ENCODE measurements at regions not wholly inside any gene's neighbourhood (a gene's known extent, or its start where the extent isn't known, plus 50 kb on each side); places are given as distances from the start of the nearest gene placed in this dataset.
"Not testable (repeated sequence)": the region's sequence is repeated elsewhere in the genome, so short reads cannot be mapped to it uniquely, and the experiment has no call there.

- no peak for DNase-seq (ENCODE audit: low read depth)
- TF ChIP-seq CTCF (IDR thresholded peaks at IDR 0.05; ENCODE audit: low read depth, low read length, missing control alignments): no peak
Measured at GRCh38 chr3:193134856-193135255, 106.2 kb upstream of the PLAAT1 start.

GRCh38 chr3:193140381-193140780, 100.6 kb upstream of the PLAAT1 start:
- H3K4me3 ChIP-seq (ENCODE audit: low read depth, low read length): no peak overlapping the region
- no peak for TF ChIP-seq CTCF (IDR thresholded peaks at IDR 0.05; ENCODE audit: low read depth, low read length, missing control alignments)
- no peak for DNase-seq (ENCODE audit: low read depth)

More at GRCh38 chr3:193134856-193135255, 106.2 kb upstream of the PLAAT1 start:
- H3K4me3 ChIP-seq (ENCODE audit: low read depth, low read length): no peak overlapping the region

GRCh38 chr3:193145248-193145647, 95.8 kb upstream of the PLAAT1 start:
- no peak for TF ChIP-seq CTCF (IDR thresholded peaks at IDR 0.05; ENCODE audit: low read depth, low read length, missing control alignments)
- no peak overlapping the region for H3K4me3 ChIP-seq (ENCODE audit: low read depth, low read length)
- no peak for DNase-seq (ENCODE audit: low read depth)

- TF ChIP-seq CTCF (IDR thresholded peaks at IDR 0.05; ENCODE audit: low read depth, low read length, missing control alignments): no peak
- DNase-seq (ENCODE audit: low read depth): no peak
- H3K4me3 ChIP-seq (ENCODE audit: low read depth, low read length): no peak overlapping the region
Measured at GRCh38 chr3:193148688-193149473, 92.1 kb upstream of the PLAAT1 start.

GRCh38 chr3:193149998-193150397, 91.0 kb upstream of the PLAAT1 start:
- no peak for DNase-seq (ENCODE audit: low read depth)
- TF ChIP-seq CTCF (IDR thresholded peaks at IDR 0.05; ENCODE audit: low read depth, low read length, missing control alignments): no peak
- H3K4me3 ChIP-seq (ENCODE audit: low read depth, low read length): no peak overlapping the region

GRCh38 chr3:193155044-193155781, 85.8 kb upstream of the PLAAT1 start:
- DNase-seq (ENCODE audit: low read depth); H3K4me3 ChIP-seq (ENCODE audit: low read depth, low read length): not testable (repeated sequence)

GRCh38 chr3:193157051-193157450, 84.0 kb upstream of the PLAAT1 start:
- DNase-seq (ENCODE audit: low read depth): no peak
- no peak overlapping the region for H3K4me3 ChIP-seq (ENCODE audit: low read depth, low read length)
- no peak for TF ChIP-seq CTCF (IDR thresholded peaks at IDR 0.05; ENCODE audit: low read depth, low read length, missing control alignments)
